ENCODE measurements at regions not wholly inside any gene's neighbourhood (a gene's known extent, or its start where the extent isn't known, plus 50 kb on each side); places are given as distances from the start of the nearest gene placed in this dataset.

DNA sequence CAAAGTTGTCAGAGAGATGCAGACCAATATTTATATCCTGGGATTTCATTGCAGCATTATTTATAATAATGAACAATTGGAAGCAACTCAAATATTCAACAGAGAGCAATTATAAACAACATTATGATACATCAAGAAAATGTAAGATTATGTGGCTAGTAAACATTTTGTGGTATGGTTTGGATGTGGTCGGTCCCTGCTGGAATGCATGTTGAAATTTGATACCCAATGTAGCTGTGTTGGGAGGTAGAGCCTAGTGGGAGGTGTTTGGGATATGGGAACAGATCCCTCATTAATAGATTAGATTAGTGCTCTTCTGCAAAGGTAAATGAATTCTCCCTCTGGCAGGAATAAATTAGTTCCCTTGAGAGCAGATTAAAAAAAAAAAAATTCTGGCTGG is 350.9 kb downstream of the ANKRD30A start:
- TF ChIP-seq, protein P1, sequence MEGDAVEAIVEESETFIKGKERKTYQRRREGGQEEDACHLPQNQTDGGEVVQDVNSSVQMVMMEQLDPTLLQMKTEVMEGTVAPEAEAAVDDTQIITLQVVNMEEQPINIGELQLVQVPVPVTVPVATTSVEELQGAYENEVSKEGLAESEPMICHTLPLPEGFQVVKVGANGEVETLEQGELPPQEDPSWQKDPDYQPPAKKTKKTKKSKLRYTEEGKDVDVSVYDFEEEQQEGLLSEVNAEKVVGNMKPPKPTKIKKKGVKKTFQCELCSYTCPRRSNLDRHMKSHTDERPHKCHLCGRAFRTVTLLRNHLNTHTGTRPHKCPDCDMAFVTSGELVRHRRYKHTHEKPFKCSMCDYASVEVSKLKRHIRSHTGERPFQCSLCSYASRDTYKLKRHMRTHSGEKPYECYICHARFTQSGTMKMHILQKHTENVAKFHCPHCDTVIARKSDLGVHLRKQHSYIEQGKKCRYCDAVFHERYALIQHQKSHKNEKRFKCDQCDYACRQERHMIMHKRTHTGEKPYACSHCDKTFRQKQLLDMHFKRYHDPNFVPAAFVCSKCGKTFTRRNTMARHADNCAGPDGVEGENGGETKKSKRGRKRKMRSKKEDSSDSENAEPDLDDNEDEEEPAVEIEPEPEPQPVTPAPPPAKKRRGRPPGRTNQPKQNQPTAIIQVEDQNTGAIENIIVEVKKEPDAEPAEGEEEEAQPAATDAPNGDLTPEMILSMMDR (conservative IDR thresholded peaks at IDR 0.05 in 1 of 2, IDR thresholded peaks at IDR 0.05 in 1 of 2; ENCODE audit: extremely low read depth in 1 of 2, insufficient read depth in 1 of 2, low read depth in 1 of 2, low read length in 2 of 2): no peak
- TF ChIP-seq EZH2 (IDR thresholded peaks at IDR 0.05; ENCODE audit: borderline replicate concordance, low read length): no peak
